ENCODE measurements at regions not wholly inside any gene's neighbourhood (a gene's known extent, or its start where the extent isn't known, plus 50 kb on each side); places are given as distances from the start of the nearest gene placed in this dataset.

DNA sequence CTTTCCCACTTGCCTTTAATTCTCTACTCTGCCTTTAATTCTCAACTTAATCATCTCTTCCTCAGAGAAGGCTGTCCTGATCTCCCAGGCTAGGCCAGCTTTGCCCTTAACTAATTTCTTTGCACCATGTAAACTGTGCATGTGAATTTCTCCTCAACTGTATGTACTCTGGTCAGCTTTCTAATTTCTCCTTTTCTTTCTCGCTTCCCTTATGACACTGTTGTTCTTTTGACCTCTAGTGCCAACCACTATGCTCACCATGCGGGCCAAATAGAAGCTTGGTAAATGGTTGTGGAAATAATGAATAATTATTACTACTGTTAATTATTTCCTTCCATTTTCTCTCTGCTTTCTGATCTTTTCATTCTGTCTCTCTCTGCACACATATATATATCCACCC, 269.0 kb upstream of the CRBN start:
- no peak for TF ChIP-seq CTCF (IDR thresholded peaks at IDR 0.05)
- TF ChIP-seq EP300 (IDR thresholded peaks at IDR 0.05), result no peak
